GM23248 (cell line): ENCODE measurements at regions not wholly inside any gene's neighbourhood (a gene's known extent, or its start where the extent isn't known, plus 50 kb on each side); places are given as distances from the start of the nearest gene placed in this dataset.
"Not testable (repeated sequence)": the region's sequence is repeated elsewhere in the genome, so short reads cannot be mapped to it uniquely, and the experiment has no call there.

ENCODE experiments used
- DNase-seq: peaks from one replicate; pipeline ENCODE4 v3.0.0-alpha.2; 2015
- H2AFZ ChIP-seq: fragments of 200-600 bp; sonication (generic); 2 replicates; pipeline ENCODE4 v1.6.1; 2016; ENCODE audit warnings: antibody characterized with exemption
- H3F3A ChIP-seq: fragments of 200-600 bp; sonication (generic); 2 replicates; pipeline ENCODE4 v1.6.1; 2016; ENCODE audit warnings: mild to moderate bottlenecking, antibody characterized with exemption, mixed run types; ENCODE audit not compliant: insufficient read depth
- H3K27ac ChIP-seq: fragments of 200-600 bp; sonication (generic); 2 replicates; pipeline ENCODE4 v1.5.1; 2016; ENCODE audit warnings: mild to moderate bottlenecking
- H3K27me3 ChIP-seq: fragments of 200-600 bp; sonication (generic); replicated peaks from 2 replicates; pipeline ENCODE4 v1.6.1; 2016; ENCODE audit warnings: mild to moderate bottlenecking; ENCODE audit not compliant: insufficient read depth
- H3K36me3 ChIP-seq: fragments of 200-600 bp; sonication (generic); 2 replicates; pipeline ENCODE4 v1.6.1; 2016; ENCODE audit warnings: low read depth, mild to moderate bottlenecking
- H3K4me1 ChIP-seq: fragments of 200-600 bp; sonication (generic); 2 replicates; pipeline ENCODE4 v1.6.1; 2016; ENCODE audit warnings: mild to moderate bottlenecking; ENCODE audit not compliant: insufficient read depth
- H3K4me2 ChIP-seq: fragments of 200-600 bp; sonication (generic); one replicate; pipeline ENCODE4 v1.6.1; 2016; ENCODE audit warnings: mild to moderate bottlenecking; ENCODE audit not compliant: unreplicated experiment
- H3K4me3 ChIP-seq: fragments of 200-600 bp; sonication (generic); 2 replicates; pipeline ENCODE4 v1.5.1; 2016; ENCODE audit warnings: mild to moderate bottlenecking
- H3K79me2 ChIP-seq: fragments of 200-600 bp; sonication (generic); 2 replicates; pipeline ENCODE4 v1.6.1; 2016; ENCODE audit warnings: mild to moderate bottlenecking; ENCODE audit not compliant: insufficient read depth
- H3K9ac ChIP-seq: fragments of 200-600 bp; sonication (generic); 2 replicates; pipeline ENCODE4 v1.6.1; 2016; ENCODE audit warnings: mild to moderate bottlenecking
- H3K9me2 ChIP-seq: fragments of 200-600 bp; sonication (generic); 2 replicates; pipeline ENCODE4 v1.6.1; 2016; ENCODE audit warnings: mixed run types, mild to moderate bottlenecking, moderate library complexity; ENCODE audit not compliant: insufficient read depth
- H3K9me3 ChIP-seq: fragments of 200-600 bp; sonication (generic); one replicate; pipeline ENCODE4 v1.6.1; 2017; ENCODE audit warnings: low read depth
- H4K20me1 ChIP-seq: fragments of 200-600 bp; sonication (generic); 2 replicates; pipeline ENCODE4 v1.6.0; 2016; ENCODE audit not compliant: insufficient read depth
- EZH2 ChIP-seq: fragments of 200-600 bp; sonication (generic); IDR thresholded peaks from 2 replicates; pipeline ENCODE4 v1.6.1; 2018; ENCODE audit warnings: antibody characterized with exemption, mild to moderate bottlenecking; ENCODE audit not compliant: insufficient read depth, poor library complexity, severe bottlenecking
- EZH2phosphoT487 ChIP-seq: fragments of 200-600 bp; sonication (generic); IDR thresholded peaks from 2 replicates; pipeline ENCODE4 v1.6.1; 2018; ENCODE audit warnings: antibody characterized with exemption, moderate library complexity, mild to moderate bottlenecking, low read depth; ENCODE audit not compliant: insufficient read depth
- WGBS, 2 experiments: methylation state at CpG; one replicate each; pipeline ENCODE4 v1.1.6; 2015 to 2017; ENCODE audit warnings: low lambda C conversion rate in 2 of 2, low coverage in 1 of 2; ENCODE audit errors: missing lambda C conversion rate in 2 of 2; 5-methylcytosine and 5-hydroxymethylcytosine counted together
- in situ Hi-C: fragments of 300-500 bp; cut with MboI; formaldehyde crosslinking; loops from 2 replicates; pipeline ENCODE4 v1.15.0; 2020

DNA sequence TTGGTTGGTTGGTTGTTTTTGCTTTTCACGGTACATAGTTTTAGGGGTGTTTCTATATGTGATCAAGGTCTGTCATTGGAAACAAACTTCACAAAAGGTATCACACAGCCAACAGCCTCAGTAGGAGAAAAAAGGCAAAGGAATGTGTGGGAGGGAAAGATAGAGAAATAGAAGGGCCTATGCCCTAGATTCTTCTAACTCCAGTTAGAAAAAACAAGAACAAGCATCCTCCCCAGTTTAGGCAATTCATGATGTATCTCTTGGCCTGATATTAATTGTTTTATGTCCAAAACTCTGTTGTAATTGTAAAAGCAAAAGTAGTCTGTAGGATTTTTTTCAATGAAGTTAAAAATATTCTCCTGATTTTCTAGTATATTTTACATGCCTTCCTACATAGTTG is 192.4 kb upstream of the EDNRA start:
- Histone ChIP-seq H2AFZ (no peak overlapping the region), H3K9me3 (no peaks in the 10 kb centered on the region), H3K27ac (no peak overlapping the region), H3K36me3 (no peaks in the 10 kb centered on the region), H3K4me2 (no peak overlapping the region), H3K4me3 (no peak overlapping the region), H3K27me3 (0 out of 2 replicates have a peak, but pooled peaks cover 5% of the 10 kb centered on the region), H3F3A (no peaks in the 10 kb centered on the region), H3K4me1 (no peaks in the 10 kb centered on the region), H3K9me2 (no peaks in the 10 kb centered on the region), H4K20me1 (no peaks in the 10 kb centered on the region), H3K79me2 (no peaks in the 10 kb centered on the region), H3K9ac (no peak overlapping the region)
- in situ Hi-C loops: no loop called here
- no peak for DNase-seq
- TF ChIP-seq EZH2: no peak
- no peak for TF ChIP-seq EZH2phosphoT487
- WGBS, 2 experiments: 57 to 71% methylated on average over 1 of the region's 1 CpG

DNA sequence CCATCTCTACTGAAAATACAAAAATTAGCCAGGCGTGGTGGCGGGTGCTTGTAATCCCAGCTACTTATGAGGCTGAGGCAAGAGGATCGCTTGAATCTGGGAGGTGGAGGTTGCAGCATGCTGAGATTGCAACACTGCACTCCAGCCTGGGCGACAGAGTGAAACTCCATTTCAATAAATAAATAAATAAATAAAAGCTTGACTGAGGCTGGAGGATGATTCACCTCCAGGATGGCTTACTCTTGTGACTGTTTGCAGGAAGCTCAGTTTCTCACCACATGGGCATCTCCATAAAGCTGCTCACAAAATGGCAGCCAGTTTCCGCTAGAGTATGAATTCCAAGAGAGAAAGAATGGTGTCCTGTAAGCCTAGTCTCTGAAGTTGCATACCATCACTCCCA is 191.7 kb upstream of the EDNRA start:
- no peaks in the 10 kb centered on the region for H3K4me1 ChIP-seq
- no peak overlapping the region for H3K4me3 ChIP-seq
- no peak overlapping the region for H2AFZ ChIP-seq
- H3K27me3 ChIP-seq: 0 out of 2 replicates have a peak, but pooled peaks cover 5% of the 10 kb centered on the region
- no peaks in the 10 kb centered on the region for H3K9me3 ChIP-seq
- WGBS, 2 experiments: 57 to 64% methylated on average over 5 of the region's 5 CpGs
- no peak overlapping the region for H3K27ac ChIP-seq
- DNase-seq: no peak
- H3K9ac ChIP-seq: no peak overlapping the region
- TF ChIP-seq EZH2 (no peak), EZH2phosphoT487 (no peak)
- H3K79me2 ChIP-seq: no peaks in the 10 kb centered on the region
- H3F3A ChIP-seq: no peaks in the 10 kb centered on the region
- in situ Hi-C loops: no loop called here
- no peaks in the 10 kb centered on the region for H4K20me1 ChIP-seq
- H3K36me3 ChIP-seq: no peaks in the 10 kb centered on the region
- no peak overlapping the region for H3K4me2 ChIP-seq
- H3K9me2 ChIP-seq: no peaks in the 10 kb centered on the region

DNA sequence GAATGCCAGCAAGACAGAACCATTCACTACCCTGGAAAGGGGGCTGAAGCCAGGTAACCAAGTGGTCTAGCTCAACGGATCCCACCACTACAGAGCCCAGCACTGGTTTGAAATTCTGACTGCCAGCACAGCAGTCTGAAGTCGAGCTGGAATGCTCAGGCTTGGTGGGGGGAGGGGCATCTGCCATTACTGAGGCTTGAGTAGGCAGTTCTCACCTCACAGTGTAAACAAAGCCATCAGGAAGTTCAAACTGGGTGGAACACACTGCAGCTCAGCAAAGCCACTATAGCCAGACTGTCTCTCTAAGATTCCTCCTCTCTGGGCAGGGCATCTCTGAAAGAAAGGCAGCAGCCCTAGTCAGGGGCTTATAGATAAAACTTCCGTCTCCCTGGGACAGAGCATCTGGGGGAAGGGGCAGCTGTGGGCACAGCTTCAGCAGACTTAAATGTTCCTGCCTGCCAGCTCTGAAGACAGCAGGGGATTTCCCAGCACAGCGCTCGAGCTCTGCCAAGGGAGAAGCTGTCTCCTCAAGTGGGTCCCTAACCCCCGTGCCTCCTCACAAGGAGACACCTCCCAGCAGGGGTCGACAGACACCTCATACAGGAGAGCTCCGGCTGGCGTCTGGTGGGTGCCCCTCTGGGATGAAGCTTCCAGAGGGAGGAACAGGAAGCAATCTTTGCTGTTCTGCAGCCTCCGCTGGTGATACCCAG is 188.1 kb upstream of the EDNRA start:
- H3K9ac ChIP-seq, H3F3A ChIP-seq, H4K20me1 ChIP-seq, H3K4me3 ChIP-seq, H3K79me2 ChIP-seq, H3K4me1 ChIP-seq, DNase-seq, H3K27me3 ChIP-seq, H2AFZ ChIP-seq, H3K36me3 ChIP-seq, H3K27ac ChIP-seq, in situ Hi-C loops, H3K9me2 ChIP-seq, H3K9me3 ChIP-seq, H3K4me2 ChIP-seq: not testable (repeated sequence)
- WGBS, 2 experiments: 52 to 55% methylated on average over 10 of the region's 10 CpGs

DNA sequence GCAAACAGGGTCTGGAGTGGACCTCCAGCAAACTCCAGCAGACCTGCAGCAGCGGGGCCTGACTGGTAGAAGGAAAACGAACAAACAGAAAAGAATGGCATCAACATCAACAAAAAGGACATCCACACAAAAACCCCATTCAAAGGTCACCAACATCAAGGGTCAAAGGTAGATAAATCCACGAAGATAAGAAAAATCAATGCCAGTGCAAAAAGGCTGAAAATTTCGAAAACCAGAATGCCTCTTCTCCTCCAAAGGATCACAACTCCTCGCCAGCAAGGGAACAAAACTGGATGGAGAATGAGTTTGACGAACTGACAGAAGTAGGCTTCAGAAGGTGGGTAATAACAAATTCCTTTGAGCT is 187.6 kb upstream of the EDNRA start:
- H3K4me1 ChIP-seq, H3K4me2 ChIP-seq, DNase-seq, H3K4me3 ChIP-seq, H3K79me2 ChIP-seq, H4K20me1 ChIP-seq, H3K27me3 ChIP-seq, H3K36me3 ChIP-seq, H3K9ac ChIP-seq, in situ Hi-C loops, H2AFZ ChIP-seq, H3K27ac ChIP-seq, H3F3A ChIP-seq, H3K9me3 ChIP-seq, H3K9me2 ChIP-seq: not testable (repeated sequence)
- WGBS, 2 experiments: 45 to 48% methylated on average over 6 of the region's 6 CpGs

DNA sequence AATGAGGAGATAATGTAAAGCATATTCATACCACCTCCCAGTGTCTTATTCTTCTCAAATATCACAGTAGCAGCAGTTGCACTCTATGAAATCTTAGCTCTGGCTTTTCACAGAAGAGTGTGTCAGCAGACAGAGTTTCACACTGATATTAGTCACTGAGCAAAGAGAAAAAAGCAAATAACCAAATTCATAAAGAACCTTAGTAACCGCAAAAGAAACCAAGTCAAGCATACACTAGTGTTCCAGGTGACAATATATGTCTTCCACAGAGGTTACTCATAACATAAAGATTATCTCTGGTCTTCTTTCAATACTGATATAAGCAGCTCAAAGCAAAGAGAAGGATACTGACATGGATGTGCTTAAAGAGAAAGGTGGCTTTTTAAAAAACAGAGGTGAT is 181.7 kb upstream of the EDNRA start:
- Histone ChIP-seq H3K9me3 (no peaks in the 10 kb centered on the region), H3K27me3 (peaks cover 11% of the 10 kb centered on the region), H3K9me2 (no peaks in the 10 kb centered on the region), H3F3A (no peaks in the 10 kb centered on the region), H3K4me1 (no peaks in the 10 kb centered on the region), H3K4me3 (no peak overlapping the region), H2AFZ (no peak overlapping the region), H3K9ac (no peak overlapping the region), H3K4me2 (no peak overlapping the region), H3K79me2 (no peaks in the 10 kb centered on the region), H4K20me1 (no peaks in the 10 kb centered on the region), H3K36me3 (no peaks in the 10 kb centered on the region), H3K27ac (no peak overlapping the region)
- TF ChIP-seq EZH2phosphoT487: no peak
- no peak for TF ChIP-seq EZH2
- in situ Hi-C loops: no loop called here
- WGBS, 2 experiments: 77% methylated on average over 1 of the region's 1 CpG
- no peak for DNase-seq
